HG03378 (cell line): ENCODE measurements at regions not wholly inside any gene's neighbourhood (a gene's known extent, or its start where the extent isn't known, plus 50 kb on each side); places are given as distances from the start of the nearest gene placed in this dataset.

ENCODE experiments used
- ATAC-seq: cut with Tn5 transposase; IDR thresholded peaks from one replicate; pipeline ENCODE4 v1.9.1; 2021; ENCODE audit warnings: mild to moderate bottlenecking, moderate library complexity; ENCODE audit not compliant: unreplicated experiment

DNA sequence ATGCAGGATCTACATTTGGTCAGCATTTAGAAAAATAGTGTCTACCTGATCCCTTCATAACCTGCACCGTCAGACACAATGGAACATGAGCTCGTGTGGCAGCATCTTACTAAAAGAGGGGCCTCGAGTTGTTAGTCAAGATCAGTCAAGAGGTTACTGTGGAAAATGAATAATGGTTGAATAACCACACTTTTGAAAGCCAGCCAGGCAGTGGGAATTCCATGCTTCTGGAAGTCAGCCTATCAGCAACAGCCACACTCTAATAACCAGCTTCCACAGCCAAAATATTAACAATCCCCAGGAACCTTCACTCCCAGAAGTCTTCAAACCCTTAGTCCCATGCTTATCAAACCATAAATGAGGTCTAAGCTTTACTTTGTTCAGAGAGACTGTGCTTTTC lies 234.3 kb downstream of the HS3ST1 start:
- ATAC-seq: no peak

DNA sequence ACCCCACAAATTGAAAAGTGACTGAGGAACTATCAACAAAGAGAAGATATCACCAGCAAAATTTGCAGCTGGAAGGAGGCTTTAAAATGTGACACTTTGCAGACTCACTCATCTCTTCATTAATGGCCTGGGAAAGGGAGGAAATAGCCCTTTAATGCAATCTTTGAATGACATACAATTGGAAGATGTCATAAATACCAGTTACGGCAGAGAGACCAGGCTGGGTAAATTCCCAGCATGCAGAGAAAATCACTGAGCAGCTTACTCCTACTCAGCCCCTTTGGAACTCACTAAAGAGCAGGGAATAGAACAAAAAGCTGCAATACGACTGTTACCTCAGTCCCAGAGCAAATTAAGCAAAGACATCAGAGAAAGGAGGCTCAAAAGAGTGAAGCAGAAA lies 238.9 kb downstream of the HS3ST1 start:
- no peak for ATAC-seq

- no peak for ATAC-seq
Measured at GRCh38 chr4:11183356-11183740, 245.3 kb downstream of the HS3ST1 start.

- no peak for ATAC-seq
Measured at GRCh38 chr4:11182586-11183355, 245.9 kb downstream of the HS3ST1 start.

DNA sequence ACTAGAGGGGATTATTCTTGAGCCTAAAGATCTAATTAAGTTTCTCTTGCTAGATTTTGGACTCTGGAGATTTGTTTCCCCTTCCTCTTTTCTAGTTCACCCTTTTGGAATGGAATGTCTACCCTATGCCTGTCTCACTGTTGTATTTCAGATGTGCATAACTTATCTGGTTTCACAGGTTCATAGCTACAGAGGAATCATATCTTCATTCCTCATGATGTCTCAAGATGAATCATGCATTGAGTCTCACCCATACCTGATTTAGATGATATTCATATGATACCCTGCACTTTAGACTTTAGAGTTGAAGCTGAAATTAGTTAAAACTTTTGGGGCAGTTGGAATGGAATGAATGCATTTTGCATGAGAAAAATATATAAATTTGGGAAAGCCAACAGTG lies 246.7 kb downstream of the HS3ST1 start:
- no peak for ATAC-seq

DNA sequence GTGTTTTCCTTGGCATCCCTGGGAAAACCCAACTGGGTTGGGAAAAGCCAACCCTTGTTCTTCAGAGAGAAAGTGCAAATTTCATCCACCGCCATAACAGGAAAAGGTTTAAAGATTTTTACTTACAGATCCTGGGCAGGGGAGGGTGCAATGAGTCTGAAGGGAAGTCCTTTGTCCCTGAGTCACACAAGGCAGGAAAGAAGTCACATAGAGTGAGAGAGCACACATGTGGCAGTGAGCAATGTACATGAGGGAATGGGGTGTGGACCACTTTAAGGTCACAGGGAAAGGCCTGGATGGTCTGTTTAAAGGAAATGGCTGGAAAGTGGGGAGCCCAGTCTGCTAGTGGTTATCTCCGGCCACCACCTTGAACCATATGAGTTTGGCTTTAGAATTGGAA lies 248.9 kb downstream of the HS3ST1 start:
- ATAC-seq: no peak

DNA sequence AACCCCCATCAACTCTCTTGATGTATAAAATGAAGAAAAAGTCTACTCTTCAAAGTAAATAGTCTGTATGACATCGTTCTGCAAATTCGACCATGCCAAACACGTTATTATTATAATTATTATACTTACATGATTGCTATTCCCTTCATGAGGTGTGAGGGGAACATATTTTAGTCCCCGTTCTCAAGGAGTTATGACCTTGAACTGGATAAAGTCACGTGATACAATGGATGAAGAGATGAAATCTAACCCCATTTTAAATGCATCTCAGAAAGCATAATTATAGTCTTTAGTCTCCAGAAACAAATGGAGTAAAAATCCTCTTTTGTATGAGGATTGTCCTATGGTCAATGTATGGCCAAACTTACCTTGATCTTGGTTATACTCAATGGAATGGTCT lies 250.3 kb downstream of the HS3ST1 start:
- ATAC-seq: no peak

DNA sequence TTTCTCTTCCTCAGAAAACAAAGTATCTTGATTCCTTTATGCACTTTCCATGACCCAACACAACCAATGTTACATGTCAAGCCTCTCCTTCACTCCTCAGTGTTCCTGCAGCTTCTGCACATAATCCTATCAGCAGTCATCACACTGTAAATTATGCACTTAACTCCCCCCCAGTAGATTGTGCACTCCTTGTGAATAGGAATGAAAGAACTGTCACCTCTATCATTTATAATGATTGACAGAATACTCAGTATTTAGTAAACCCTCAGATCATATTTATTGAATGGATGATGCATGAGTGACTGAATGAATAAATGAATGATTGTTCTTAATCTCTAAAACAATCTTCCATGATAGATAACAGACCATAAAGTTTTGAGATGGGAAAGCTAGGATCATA lies 253.3 kb downstream of the HS3ST1 start:
- ATAC-seq: no peak

DNA sequence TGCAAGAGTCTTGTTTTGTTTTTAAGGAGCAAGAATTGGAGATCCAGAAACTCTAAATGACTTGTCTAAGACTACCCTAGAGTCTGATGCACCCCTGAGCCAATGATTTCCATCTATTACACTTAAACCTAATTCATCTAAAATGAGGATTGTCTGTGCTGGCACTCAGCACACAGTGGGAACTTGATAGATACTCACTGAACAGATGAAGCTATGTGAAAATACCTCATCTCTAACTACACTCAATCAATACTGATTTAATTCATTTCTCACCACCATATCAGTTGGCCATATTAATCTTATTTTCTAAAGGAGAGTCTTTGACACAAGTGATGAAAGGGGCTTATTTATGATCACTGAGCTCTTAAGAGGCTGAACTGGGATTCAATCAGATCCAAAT lies 262.1 kb downstream of the HS3ST1 start:
- ATAC-seq: no peak

- no peak for ATAC-seq
Measured at GRCh38 chr4:11166034-11166433, 262.7 kb downstream of the HS3ST1 start.

GRCh38 chr4:11165052-11165451 lies 263.6 kb downstream of the HS3ST1 start:
- no peak for ATAC-seq

GRCh38 chr4:11160288-11160687 lies 268.4 kb downstream of the HS3ST1 start:
- ATAC-seq: no peak

DNA sequence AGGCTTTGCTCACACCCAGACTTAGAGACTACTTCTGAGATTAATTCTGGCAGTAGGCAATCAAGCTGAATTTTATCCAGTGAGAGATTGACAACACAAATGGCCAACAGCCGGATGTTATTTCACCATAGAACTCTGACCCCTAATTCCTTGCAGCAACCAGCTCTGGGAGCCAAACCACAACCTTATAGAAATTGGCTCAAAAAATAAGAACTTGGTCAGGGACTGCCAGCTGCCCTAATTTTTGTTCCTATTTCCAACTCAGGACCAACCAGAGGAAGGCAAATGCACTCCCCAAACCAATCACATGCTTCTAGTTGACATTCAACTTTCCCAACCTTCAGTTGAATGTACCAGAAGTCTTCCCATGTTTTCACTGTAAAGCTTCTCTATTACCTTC lies 269.7 kb downstream of the HS3ST1 start:
- no peak for ATAC-seq

GRCh38 chr4:11155208-11155867 lies 273.4 kb downstream of the HS3ST1 start:
- no peak for ATAC-seq

DNA sequence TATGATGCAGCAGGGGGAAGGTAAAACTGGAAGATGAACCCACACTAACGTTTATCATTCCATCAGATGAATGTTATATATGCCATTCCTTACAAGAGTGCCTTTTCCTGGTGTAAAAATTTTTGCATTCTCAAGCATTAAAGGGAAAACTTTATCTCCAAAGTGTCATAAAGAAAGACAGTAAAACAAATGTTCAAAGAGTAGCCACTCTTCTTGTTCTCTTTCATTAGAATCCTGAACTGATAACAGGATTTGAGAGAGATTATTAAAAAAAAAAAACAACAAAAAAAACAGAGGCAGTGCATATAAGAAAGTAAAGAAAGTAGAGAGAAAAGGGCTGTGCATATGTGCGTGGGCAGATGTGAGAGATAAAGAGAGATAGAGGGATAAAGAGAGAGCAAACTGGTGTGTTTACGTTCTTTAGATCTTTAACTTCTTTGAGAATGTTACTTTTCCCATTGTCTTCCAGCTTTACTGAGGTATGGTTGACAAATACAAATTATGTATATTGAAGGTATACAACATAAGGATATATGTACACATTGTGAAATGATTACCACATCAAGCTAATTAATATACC lies 275.4 kb downstream of the HS3ST1 start:
- ATAC-seq: no peak

DNA sequence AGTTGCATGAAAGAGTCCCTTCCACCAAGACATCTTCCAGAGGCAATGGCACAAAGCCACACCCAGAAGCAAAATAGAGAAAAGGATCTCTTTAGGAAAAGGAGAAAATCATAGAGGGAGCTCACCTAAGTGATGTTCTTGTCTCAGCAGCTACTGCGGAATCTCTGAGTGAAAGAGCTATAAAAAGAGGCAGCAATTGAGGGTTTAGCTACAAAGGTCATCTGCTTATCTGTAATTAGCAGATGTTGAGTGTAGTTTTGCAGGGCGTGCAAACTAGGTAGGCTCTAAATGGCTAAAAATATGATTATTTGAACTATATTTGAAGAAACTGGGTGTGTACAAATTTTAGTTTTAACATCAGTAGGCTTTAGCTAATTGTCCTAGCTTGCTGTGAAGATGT lies 276.0 kb downstream of the HS3ST1 start:
- ATAC-seq: no peak

DNA sequence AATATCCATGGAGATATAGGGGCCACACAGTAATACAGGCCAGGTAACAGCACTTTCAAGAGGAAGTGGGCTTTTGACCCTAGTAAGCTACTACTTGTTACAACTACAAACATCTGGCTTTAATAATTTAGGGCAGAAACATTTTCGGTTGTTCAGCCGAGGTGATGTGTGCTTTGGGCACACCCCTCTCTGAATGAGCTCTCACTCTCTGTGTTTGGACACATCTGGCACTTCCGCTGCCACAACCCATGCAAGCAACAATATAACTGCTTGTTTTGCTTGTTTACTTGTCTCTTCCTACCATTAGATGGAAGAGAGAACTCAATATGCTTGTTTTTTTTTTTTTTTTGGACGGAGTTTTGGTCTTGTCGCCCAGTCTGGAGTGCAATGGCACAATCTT lies 277.2 kb downstream of the HS3ST1 start:
- ATAC-seq: no peak

GRCh38 chr4:11149612-11150259 lies 279.0 kb downstream of the HS3ST1 start:
- ATAC-seq: no peak

GRCh38 chr4:11139871-11140270 lies 288.8 kb downstream of the HS3ST1 start:
- ATAC-seq: no peak

GRCh38 chr4:11138964-11139363 lies 289.7 kb downstream of the HS3ST1 start:
- ATAC-seq: no peak

DNA sequence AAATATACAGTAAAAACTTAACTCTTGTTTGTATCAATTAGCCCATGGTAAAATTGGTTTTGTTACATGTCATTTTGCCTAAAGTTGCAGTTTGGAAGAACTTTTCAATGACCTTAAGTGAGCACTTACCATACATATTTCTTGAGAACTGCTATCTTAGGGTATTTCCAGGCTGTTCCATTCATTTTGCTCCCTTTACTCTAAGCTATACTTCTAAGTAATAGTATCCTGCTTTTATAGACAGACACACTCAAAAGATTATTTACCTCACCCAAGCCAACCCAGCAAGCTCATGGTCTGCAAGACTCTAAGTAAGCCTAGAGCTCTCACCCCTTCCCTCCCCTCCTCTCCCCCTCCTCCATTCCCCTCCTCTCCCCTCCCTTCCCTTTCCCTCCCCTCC lies 294.0 kb downstream of the HS3ST1 start:
- ATAC-seq: no peak

DNA sequence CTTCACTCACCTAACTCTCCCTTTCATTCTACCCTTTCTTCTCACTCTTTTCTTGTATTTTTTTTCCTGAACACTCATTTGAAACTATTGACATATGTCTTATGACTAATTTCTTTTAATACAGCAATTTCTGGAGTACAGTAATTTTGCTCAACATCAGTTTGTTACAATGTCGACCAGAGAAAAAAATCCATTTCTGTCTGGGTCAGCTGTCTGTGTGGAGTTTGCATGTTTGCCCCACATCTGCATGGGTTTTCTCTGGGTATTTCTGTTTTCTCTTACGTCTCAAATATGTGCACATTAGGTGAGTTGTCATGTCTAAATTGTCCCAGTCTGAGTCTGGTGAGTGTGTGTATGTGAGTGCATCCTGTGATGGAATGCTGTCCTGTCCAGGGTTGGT lies 294.8 kb downstream of the HS3ST1 start:
- ATAC-seq: no peak
